Neural cell (in vitro differentiated cells): ENCODE measurements at regions not wholly inside any gene's neighbourhood (a gene's known extent, or its start where the extent isn't known, plus 50 kb on each side); places are given as distances from the start of the nearest gene placed in this dataset.

Experiments
- EP300 ChIP-seq: fragments of 450-650 bp; conservative IDR thresholded peaks from 2 replicates; pipeline ENCODE4 v1.6.1; 2014; ENCODE audit warnings: antibody characterized with exemption, mild to moderate bottlenecking, moderate library complexity; ENCODE audit not compliant: poor library complexity, severe bottlenecking
- EZH2 ChIP-seq: fragments of 200-600, 300-800 bp; shearing (Covaris generic), sonication (generic); IDR thresholded peaks from 2 replicates; pipeline ENCODE4 v1.6.1; 2014; ENCODE audit warnings: antibody characterized with exemption, low read length, borderline replicate concordance, mild to moderate bottlenecking; ENCODE audit not compliant: insufficient read depth, poor library complexity, severe bottlenecking
- MXI1 ChIP-seq: fragments of 450-650 bp; conservative IDR thresholded peaks from 2 replicates; pipeline ENCODE4 v1.6.1; 2014; ENCODE audit warnings: antibody characterized with exemption, mild to moderate bottlenecking; ENCODE audit not compliant: poor library complexity, severe bottlenecking
- POLR2AphosphoS5 ChIP-seq: IDR thresholded peaks from 2 replicates; pipeline ENCODE4 v1.6.1; 2012
- RAD21 ChIP-seq: fragments of 450-650 bp; conservative IDR thresholded peaks from 2 replicates; pipeline ENCODE4 v1.6.1; 2014; ENCODE audit warnings: antibody characterized with exemption, mild to moderate bottlenecking, moderate library complexity
- SMC3 ChIP-seq: fragments of 450-650 bp; conservative IDR thresholded peaks from 2 replicates; pipeline ENCODE4 v1.6.1; 2014; ENCODE audit warnings: antibody characterized with exemption, mild to moderate bottlenecking, moderate library complexity; ENCODE audit not compliant: poor library complexity
- TAF1 ChIP-seq: IDR thresholded peaks from 2 replicates; pipeline ENCODE4 v1.6.1; 2012; ENCODE audit warnings: low read depth
- TF ChIP-seq, protein P1 (sequence below): fragments of 450-650 bp; IDR thresholded peaks from 2 replicates; pipeline ENCODE4 v1.5.1; 2014; ENCODE audit warnings: antibody characterized with exemption, mild to moderate bottlenecking, moderate library complexity; ENCODE audit not compliant: poor library complexity, severe bottlenecking

GRCh38 chr13:53901593-53901992 is 873.0 kb downstream of the OLFM4 start:
- TF ChIP-seq EP300 (no peak), POLR2AphosphoS5 (no peak), MXI1 (no peak), TAF1 (no peak), RAD21 (no peak), EZH2 (no peak), SMC3 (no peak)
- TF ChIP-seq, protein P1, sequence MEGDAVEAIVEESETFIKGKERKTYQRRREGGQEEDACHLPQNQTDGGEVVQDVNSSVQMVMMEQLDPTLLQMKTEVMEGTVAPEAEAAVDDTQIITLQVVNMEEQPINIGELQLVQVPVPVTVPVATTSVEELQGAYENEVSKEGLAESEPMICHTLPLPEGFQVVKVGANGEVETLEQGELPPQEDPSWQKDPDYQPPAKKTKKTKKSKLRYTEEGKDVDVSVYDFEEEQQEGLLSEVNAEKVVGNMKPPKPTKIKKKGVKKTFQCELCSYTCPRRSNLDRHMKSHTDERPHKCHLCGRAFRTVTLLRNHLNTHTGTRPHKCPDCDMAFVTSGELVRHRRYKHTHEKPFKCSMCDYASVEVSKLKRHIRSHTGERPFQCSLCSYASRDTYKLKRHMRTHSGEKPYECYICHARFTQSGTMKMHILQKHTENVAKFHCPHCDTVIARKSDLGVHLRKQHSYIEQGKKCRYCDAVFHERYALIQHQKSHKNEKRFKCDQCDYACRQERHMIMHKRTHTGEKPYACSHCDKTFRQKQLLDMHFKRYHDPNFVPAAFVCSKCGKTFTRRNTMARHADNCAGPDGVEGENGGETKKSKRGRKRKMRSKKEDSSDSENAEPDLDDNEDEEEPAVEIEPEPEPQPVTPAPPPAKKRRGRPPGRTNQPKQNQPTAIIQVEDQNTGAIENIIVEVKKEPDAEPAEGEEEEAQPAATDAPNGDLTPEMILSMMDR = no peak
